ENCODE measurements at regions not wholly inside any gene's neighbourhood (a gene's known extent, or its start where the extent isn't known, plus 50 kb on each side); places are given as distances from the start of the nearest gene placed in this dataset.

- TF ChIP-seq CTCF (IDR thresholded peaks at IDR 0.05; ENCODE audit: extremely low read depth in 1 of 2, insufficient read depth in 1 of 2, low read depth in 1 of 2, low read length in 2 of 2) = no peak
- TF ChIP-seq GATA2 (IDR thresholded peaks at IDR 0.05; ENCODE audit: insufficient read depth, insufficient read length, low read depth, low read length) = no peak
- TF ChIP-seq MYC (IDR thresholded peaks at IDR 0.05; ENCODE audit: low read depth, low read length) = no peak
- TF ChIP-seq POLR2AphosphoS5 (IDR thresholded peaks at IDR 0.05; ENCODE audit: insufficient read depth, low read depth, low read length) = no peak
- no peak for TF ChIP-seq POLR2A (IDR thresholded peaks at IDR 0.05; ENCODE audit: low read depth, low read length)
- TF ChIP-seq EZH2 (IDR thresholded peaks at IDR 0.05; ENCODE audit: borderline replicate concordance, low read depth, low read length, severe bottlenecking) = no peak
- no peak for TF ChIP-seq FOS (IDR thresholded peaks at IDR 0.05; ENCODE audit: borderline replicate concordance, insufficient read depth, low read length)
Observed at GRCh38 chr5:91487420-91487819, 104.3 kb upstream of the ARRDC3 start.

Measured in endothelial cell of umbilical vein (primary cell).